ENCODE measurements at regions not wholly inside any gene's neighbourhood (a gene's known extent, or its start where the extent isn't known, plus 50 kb on each side); places are given as distances from the start of the nearest gene placed in this dataset.

DNA sequence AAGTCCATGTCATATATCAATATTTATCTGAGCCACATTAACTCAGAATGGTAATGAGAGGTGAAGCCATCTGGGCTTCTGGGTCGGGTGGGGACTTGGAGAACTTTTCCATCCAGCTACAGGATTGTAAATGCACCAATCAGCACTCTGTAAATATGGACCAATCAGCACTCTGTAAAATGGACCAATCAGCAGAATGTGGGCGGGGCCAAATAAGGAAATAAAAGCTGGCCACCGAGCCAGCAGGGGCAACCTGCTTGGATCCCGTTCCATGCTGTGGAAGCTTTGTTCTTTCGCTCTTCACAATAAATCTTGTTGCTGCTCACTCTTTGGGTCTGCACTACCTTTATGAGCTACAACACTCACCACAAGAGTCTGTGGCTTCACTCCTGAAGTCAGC lies 253.4 kb downstream of the JRKL start:
- Histone ChIP-seq H3K9me3 (ENCODE audit: control insufficient read depth in 4 of 4, low read length in 3 of 4) (no peaks in the 10 kb centered on the region), H3K9ac (ENCODE audit: low read depth in 1 of 2, low read length in 2 of 2) (no peak overlapping the region), H3K27ac (ENCODE audit: low read depth in 1 of 2, low read length in 2 of 2) (no peak overlapping the region), H3K27me3 (ENCODE audit: control insufficient read depth in 4 of 4, insufficient read depth in 4 of 4, low read length in 3 of 4) (peaks cover 0 to 2% (median 0%) of the 10 kb centered on the region in 4 donors), H3K4me1 (ENCODE audit: control insufficient read depth in 4 of 4, insufficient read depth in 4 of 4, low read length in 3 of 4) (no peaks in the 10 kb centered on the region), H3K4me3 (ENCODE audit: low read depth in 1 of 3, low read length in 3 of 3) (no peak overlapping the region), H3K36me3 (ENCODE audit: control insufficient read depth in 4 of 4, insufficient read depth in 3 of 4, low read depth in 1 of 4, low read length in 3 of 4) (no peaks in the 10 kb centered on the region)
- DNase-seq (ENCODE audit: low spot score) = no peak
- 72% methylated on average over 5 of the region's 5 CpGs for WGBS
- TF ChIP-seq FOXA1 (IDR thresholded peaks at IDR 0.05) (no peak), FOXA2 (IDR thresholded peaks at IDR 0.05) (no peak), HNF4A (conservative IDR thresholded peaks at IDR 0.05) (no peak), RXRA (IDR thresholded peaks at IDR 0.05) (no peak), HNF4G (IDR thresholded peaks at IDR 0.05) (no peak), TAF1 (conservative IDR thresholded peaks at IDR 0.05) (no peak), JUND (IDR thresholded peaks at IDR 0.05) (no peak), SP1 (IDR thresholded peaks at IDR 0.05) (no peak), RAD21 (IDR thresholded peaks at IDR 0.05) (no peak), YY1 (IDR thresholded peaks at IDR 0.05) (no peak), NR2F2 (IDR thresholded peaks at IDR 0.05) (no peak), EGR1 (IDR thresholded peaks at IDR 0.05; ENCODE audit: low read depth in 2 of 2) (no peak), GABPA (IDR thresholded peaks at IDR 0.05 in 1 of 2, conservative IDR thresholded peaks at IDR 0.05 in 1 of 2) (no peak)
- TF ChIP-seq, protein P1, sequence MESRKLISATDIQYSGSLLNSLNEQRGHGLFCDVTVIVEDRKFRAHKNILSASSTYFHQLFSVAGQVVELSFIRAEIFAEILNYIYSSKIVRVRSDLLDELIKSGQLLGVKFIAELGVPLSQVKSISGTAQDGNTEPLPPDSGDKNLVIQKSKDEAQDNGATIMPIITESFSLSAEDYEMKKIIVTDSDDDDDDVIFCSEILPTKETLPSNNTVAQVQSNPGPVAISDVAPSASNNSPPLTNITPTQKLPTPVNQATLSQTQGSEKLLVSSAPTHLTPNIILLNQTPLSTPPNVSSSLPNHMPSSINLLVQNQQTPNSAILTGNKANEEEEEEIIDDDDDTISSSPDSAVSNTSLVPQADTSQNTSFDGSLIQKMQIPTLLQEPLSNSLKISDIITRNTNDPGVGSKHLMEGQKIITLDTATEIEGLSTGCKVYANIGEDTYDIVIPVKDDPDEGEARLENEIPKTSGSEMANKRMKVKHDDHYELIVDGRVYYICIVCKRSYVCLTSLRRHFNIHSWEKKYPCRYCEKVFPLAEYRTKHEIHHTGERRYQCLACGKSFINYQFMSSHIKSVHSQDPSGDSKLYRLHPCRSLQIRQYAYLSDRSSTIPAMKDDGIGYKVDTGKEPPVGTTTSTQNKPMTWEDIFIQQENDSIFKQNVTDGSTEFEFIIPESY (IDR thresholded peaks at IDR 0.05) = no peak
- TF ChIP-seq, protein P2, sequence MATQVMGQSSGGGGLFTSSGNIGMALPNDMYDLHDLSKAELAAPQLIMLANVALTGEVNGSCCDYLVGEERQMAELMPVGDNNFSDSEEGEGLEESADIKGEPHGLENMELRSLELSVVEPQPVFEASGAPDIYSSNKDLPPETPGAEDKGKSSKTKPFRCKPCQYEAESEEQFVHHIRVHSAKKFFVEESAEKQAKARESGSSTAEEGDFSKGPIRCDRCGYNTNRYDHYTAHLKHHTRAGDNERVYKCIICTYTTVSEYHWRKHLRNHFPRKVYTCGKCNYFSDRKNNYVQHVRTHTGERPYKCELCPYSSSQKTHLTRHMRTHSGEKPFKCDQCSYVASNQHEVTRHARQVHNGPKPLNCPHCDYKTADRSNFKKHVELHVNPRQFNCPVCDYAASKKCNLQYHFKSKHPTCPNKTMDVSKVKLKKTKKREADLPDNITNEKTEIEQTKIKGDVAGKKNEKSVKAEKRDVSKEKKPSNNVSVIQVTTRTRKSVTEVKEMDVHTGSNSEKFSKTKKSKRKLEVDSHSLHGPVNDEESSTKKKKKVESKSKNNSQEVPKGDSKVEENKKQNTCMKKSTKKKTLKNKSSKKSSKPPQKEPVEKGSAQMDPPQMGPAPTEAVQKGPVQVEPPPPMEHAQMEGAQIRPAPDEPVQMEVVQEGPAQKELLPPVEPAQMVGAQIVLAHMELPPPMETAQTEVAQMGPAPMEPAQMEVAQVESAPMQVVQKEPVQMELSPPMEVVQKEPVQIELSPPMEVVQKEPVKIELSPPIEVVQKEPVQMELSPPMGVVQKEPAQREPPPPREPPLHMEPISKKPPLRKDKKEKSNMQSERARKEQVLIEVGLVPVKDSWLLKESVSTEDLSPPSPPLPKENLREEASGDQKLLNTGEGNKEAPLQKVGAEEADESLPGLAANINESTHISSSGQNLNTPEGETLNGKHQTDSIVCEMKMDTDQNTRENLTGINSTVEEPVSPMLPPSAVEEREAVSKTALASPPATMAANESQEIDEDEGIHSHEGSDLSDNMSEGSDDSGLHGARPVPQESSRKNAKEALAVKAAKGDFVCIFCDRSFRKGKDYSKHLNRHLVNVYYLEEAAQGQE (IDR thresholded peaks at IDR 0.05) = no peak

DNA sequence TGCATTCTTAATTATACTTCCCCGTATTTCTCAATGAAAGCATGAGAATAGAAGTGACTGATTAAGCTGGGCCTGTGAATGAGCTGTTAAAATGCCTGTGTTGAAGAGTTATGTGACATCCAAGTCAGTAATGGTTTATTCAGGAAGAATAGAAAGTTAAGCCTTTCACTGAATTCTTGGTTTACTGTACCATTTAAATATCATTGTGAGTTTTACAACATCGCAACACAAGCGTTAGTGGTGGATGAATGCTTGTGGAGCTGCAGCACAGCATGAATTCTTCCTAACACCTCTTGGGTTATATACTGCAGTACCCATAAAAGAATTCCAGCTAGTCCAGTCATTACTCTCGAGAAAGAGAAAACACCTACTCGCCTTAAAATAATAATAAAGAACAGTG lies 257.8 kb downstream of the JRKL start:
- Histone ChIP-seq H3K27ac (ENCODE audit: low read depth in 1 of 2, low read length in 2 of 2) (no peak overlapping the region), H3K4me1 (ENCODE audit: control insufficient read depth in 4 of 4, insufficient read depth in 4 of 4, low read length in 3 of 4) (no peaks in the 10 kb centered on the region), H3K4me3 (ENCODE audit: low read depth in 1 of 3, low read length in 3 of 3) (no peak overlapping the region), H3K36me3 (ENCODE audit: control insufficient read depth in 4 of 4, insufficient read depth in 3 of 4, low read depth in 1 of 4, low read length in 3 of 4) (no peaks in the 10 kb centered on the region), H3K27me3 (ENCODE audit: control insufficient read depth in 4 of 4, insufficient read depth in 4 of 4, low read length in 3 of 4) (peaks cover 0 to 2% (median 0%) of the 10 kb centered on the region in 4 donors), H3K9ac (ENCODE audit: low read depth in 1 of 2, low read length in 2 of 2) (no peak overlapping the region), H3K9me3 (ENCODE audit: control insufficient read depth in 4 of 4, low read length in 3 of 4) (no peaks in the 10 kb centered on the region)
- 63% methylated on average over 5 of the region's 5 CpGs for WGBS
- no peak for DNase-seq (ENCODE audit: low spot score)
- TF ChIP-seq FOXA2 (IDR thresholded peaks at IDR 0.05) (no peak), NR2F2 (IDR thresholded peaks at IDR 0.05) (no peak), RAD21 (IDR thresholded peaks at IDR 0.05) (no peak), HNF4A (conservative IDR thresholded peaks at IDR 0.05) (no peak), TAF1 (conservative IDR thresholded peaks at IDR 0.05) (no peak), FOXA1 (IDR thresholded peaks at IDR 0.05) (no peak), SP1 (IDR thresholded peaks at IDR 0.05) (no peak), EGR1 (IDR thresholded peaks at IDR 0.05; ENCODE audit: low read depth in 2 of 2) (no peak), GABPA (IDR thresholded peaks at IDR 0.05 in 1 of 2, conservative IDR thresholded peaks at IDR 0.05 in 1 of 2) (no peak), RXRA (IDR thresholded peaks at IDR 0.05) (no peak), YY1 (IDR thresholded peaks at IDR 0.05) (no peak)
- TF ChIP-seq, protein P1 (IDR thresholded peaks at IDR 0.05) = no peak
- TF ChIP-seq, protein P2 (IDR thresholded peaks at IDR 0.05) = no peak
- TF ChIP-seq, protein P3, sequence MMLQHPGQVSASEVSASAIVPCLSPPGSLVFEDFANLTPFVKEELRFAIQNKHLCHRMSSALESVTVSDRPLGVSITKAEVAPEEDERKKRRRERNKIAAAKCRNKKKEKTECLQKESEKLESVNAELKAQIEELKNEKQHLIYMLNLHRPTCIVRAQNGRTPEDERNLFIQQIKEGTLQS (IDR thresholded peaks at IDR 0.05) = no peak
- TF ChIP-seq, protein P4, sequence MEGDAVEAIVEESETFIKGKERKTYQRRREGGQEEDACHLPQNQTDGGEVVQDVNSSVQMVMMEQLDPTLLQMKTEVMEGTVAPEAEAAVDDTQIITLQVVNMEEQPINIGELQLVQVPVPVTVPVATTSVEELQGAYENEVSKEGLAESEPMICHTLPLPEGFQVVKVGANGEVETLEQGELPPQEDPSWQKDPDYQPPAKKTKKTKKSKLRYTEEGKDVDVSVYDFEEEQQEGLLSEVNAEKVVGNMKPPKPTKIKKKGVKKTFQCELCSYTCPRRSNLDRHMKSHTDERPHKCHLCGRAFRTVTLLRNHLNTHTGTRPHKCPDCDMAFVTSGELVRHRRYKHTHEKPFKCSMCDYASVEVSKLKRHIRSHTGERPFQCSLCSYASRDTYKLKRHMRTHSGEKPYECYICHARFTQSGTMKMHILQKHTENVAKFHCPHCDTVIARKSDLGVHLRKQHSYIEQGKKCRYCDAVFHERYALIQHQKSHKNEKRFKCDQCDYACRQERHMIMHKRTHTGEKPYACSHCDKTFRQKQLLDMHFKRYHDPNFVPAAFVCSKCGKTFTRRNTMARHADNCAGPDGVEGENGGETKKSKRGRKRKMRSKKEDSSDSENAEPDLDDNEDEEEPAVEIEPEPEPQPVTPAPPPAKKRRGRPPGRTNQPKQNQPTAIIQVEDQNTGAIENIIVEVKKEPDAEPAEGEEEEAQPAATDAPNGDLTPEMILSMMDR (IDR thresholded peaks at IDR 0.05; ENCODE audit: low read depth, low read length, missing input control) = no peak
- TF ChIP-seq, protein P5, sequence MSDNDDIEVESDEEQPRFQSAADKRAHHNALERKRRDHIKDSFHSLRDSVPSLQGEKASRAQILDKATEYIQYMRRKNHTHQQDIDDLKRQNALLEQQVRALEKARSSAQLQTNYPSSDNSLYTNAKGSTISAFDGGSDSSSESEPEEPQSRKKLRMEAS (IDR thresholded peaks at IDR 0.05) = no peak
